ENCODE measurements at regions not wholly inside any gene's neighbourhood (a gene's known extent, or its start where the extent isn't known, plus 50 kb on each side); places are given as distances from the start of the nearest gene placed in this dataset.

- no peak overlapping the region for H3K27ac Mint-ChIP-seq
- no peak overlapping the region for H3K4me3 Mint-ChIP-seq
- peaks cover 4% of the 10 kb centered on the region for H3K27me3 Mint-ChIP-seq (ENCODE audit: low read depth)
Observed at GRCh38 chr10:84945791-84946190, 617.4 kb downstream of the CCSER2 start.

GRCh38 chr10:84946904-84947303, 618.5 kb downstream of the CCSER2 start:
- Mint-ChIP-seq H3K4me3 (no peak overlapping the region), H3K36me3 (ENCODE audit: low read depth) (no peaks in the 10 kb centered on the region), H3K4me1 (peaks cover 11% of the 10 kb centered on the region), H3K27me3 (ENCODE audit: low read depth) (peaks cover 4% of the 10 kb centered on the region), H3K27ac (no peak overlapping the region), H3K9me3 (peaks cover 3% of the 10 kb centered on the region)
- TF ChIP-seq CTCF (IDR thresholded peaks at IDR 0.05; ENCODE audit: unreplicated experiment in 3 of 3): no peak

More at GRCh38 chr10:84945791-84946190, 617.4 kb downstream of the CCSER2 start:
- Mint-ChIP-seq H3K36me3 (ENCODE audit: low read depth) (no peaks in the 10 kb centered on the region), H3K9me3 (peaks cover 3% of the 10 kb centered on the region), H3K4me1 (peaks cover 4% of the 10 kb centered on the region)
- no peak for TF ChIP-seq CTCF (IDR thresholded peaks at IDR 0.05; ENCODE audit: unreplicated experiment in 3 of 3)

GRCh38 chr10:84948644-84949043, 620.3 kb downstream of the CCSER2 start:
- Mint-ChIP-seq H3K36me3 (ENCODE audit: low read depth) (no peaks in the 10 kb centered on the region), H3K4me3 (no peak overlapping the region), H3K27ac (no peak overlapping the region), H3K4me1 (peaks cover 12% of the 10 kb centered on the region), H3K27me3 (ENCODE audit: low read depth) (peaks cover 8% of the 10 kb centered on the region), H3K9me3 (peaks cover 3% of the 10 kb centered on the region)
- no peak for TF ChIP-seq CTCF (IDR thresholded peaks at IDR 0.05; ENCODE audit: unreplicated experiment in 3 of 3)

GRCh38 chr10:84951616-84952015, 623.2 kb downstream of the CCSER2 start:
- Mint-ChIP-seq H3K36me3 (ENCODE audit: low read depth) (no peaks in the 10 kb centered on the region), H3K27ac (no peak overlapping the region), H3K9me3 (no peaks in the 10 kb centered on the region), H3K4me3 (no peak overlapping the region), H3K4me1 (peaks cover 8% of the 10 kb centered on the region), H3K27me3 (ENCODE audit: low read depth) (peaks cover 8% of the 10 kb centered on the region)
- TF ChIP-seq CTCF (IDR thresholded peaks at IDR 0.05; ENCODE audit: unreplicated experiment in 3 of 3): no peak

GRCh38 chr10:84957427-84957826, 629.0 kb downstream of the CCSER2 start:
- H3K9me3 Mint-ChIP-seq: no peaks in the 10 kb centered on the region
- no peaks in the 10 kb centered on the region for H3K36me3 Mint-ChIP-seq (ENCODE audit: low read depth)
- H3K4me3 Mint-ChIP-seq: no peak overlapping the region
- no peak for TF ChIP-seq CTCF (IDR thresholded peaks at IDR 0.05; ENCODE audit: unreplicated experiment in 3 of 3)
- H3K4me1 Mint-ChIP-seq: no peaks in the 10 kb centered on the region
- H3K27me3 Mint-ChIP-seq (ENCODE audit: low read depth): peaks cover under 1% of the 10 kb centered on the region
- no peak overlapping the region for H3K27ac Mint-ChIP-seq

- Mint-ChIP-seq H3K4me1 (peaks cover 9% of the 10 kb centered on the region), H3K9me3 (no peaks in the 10 kb centered on the region), H3K27me3 (ENCODE audit: low read depth) (peaks cover 3% of the 10 kb centered on the region), H3K36me3 (ENCODE audit: low read depth) (no peaks in the 10 kb centered on the region), H3K27ac (peak overlapping the region in 1 of 3 experiments; percentile 33), H3K4me3 (no peak overlapping the region)
- TF ChIP-seq CTCF (IDR thresholded peaks at IDR 0.05; ENCODE audit: unreplicated experiment in 3 of 3): no peak
Observed at GRCh38 chr10:84965468-84965867, 637.1 kb downstream of the CCSER2 start.
